ENCODE measurements at regions not wholly inside any gene's neighbourhood (a gene's known extent, or its start where the extent isn't known, plus 50 kb on each side); places are given as distances from the start of the nearest gene placed in this dataset.

GRCh38 chrX:127390316-127390715 is 570.8 kb downstream of the PRR32 start:
- no peak overlapping the region for H3K4me3 ChIP-seq (ENCODE audit: low read depth, low read length)
- no peak for DNase-seq (ENCODE audit: low read depth)
- in situ Hi-C loops (cut with HindIII; ENCODE audit: low sequenced_read_pairs) = no loop called here
- TF ChIP-seq, protein P1, sequence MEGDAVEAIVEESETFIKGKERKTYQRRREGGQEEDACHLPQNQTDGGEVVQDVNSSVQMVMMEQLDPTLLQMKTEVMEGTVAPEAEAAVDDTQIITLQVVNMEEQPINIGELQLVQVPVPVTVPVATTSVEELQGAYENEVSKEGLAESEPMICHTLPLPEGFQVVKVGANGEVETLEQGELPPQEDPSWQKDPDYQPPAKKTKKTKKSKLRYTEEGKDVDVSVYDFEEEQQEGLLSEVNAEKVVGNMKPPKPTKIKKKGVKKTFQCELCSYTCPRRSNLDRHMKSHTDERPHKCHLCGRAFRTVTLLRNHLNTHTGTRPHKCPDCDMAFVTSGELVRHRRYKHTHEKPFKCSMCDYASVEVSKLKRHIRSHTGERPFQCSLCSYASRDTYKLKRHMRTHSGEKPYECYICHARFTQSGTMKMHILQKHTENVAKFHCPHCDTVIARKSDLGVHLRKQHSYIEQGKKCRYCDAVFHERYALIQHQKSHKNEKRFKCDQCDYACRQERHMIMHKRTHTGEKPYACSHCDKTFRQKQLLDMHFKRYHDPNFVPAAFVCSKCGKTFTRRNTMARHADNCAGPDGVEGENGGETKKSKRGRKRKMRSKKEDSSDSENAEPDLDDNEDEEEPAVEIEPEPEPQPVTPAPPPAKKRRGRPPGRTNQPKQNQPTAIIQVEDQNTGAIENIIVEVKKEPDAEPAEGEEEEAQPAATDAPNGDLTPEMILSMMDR (IDR thresholded peaks at IDR 0.05; ENCODE audit: low read depth, low read length, missing control alignments) = no peak

DNA sequence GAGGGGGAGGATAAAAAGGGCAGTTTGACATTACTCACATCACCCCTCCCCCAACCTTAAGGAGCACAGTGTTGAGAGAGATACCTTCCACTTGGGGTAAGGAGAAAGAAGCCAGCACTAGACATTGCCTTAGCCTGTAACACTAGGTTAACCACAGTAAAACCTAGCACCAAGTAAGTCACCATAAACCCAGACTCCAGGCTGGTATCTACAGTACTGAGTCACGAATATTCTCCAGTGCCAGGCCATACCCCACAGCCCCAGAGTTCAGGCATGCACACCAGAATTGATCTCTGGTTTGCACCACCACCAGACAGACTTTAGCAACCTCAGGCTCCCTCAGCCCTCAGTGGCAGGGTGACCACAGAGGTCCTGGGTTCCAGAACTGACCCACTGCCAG is 570.4 kb downstream of the PRR32 start:
- TF ChIP-seq, protein P1 (IDR thresholded peaks at IDR 0.05; ENCODE audit: low read depth, low read length, missing control alignments) = no peak
- DNase-seq (ENCODE audit: low read depth) = no peak
- H3K4me3 ChIP-seq (ENCODE audit: low read depth, low read length) = no peak overlapping the region
- in situ Hi-C loops (cut with HindIII; ENCODE audit: low sequenced_read_pairs) = no loop called here

Data from astrocyte of the cerebellum (primary cell).